VCaP (cell line): ENCODE measurements at regions not wholly inside any gene's neighbourhood (a gene's known extent, or its start where the extent isn't known, plus 50 kb on each side); places are given as distances from the start of the nearest gene placed in this dataset.

Experiments used
- H3K27ac ChIP-seq: fragments of 450-650 bp; 2 replicates; pipeline ENCODE4 v1.5.1; 2017
- TF ChIP-seq, protein P1 (sequence below): fragments of 450-650 bp; conservative IDR thresholded peaks from 2 replicates; pipeline ENCODE4 v1.5.1; 2017; ENCODE audit warnings: mild to moderate bottlenecking, moderate library complexity

GRCh38 chr14:104429291-104429861, 150.2 kb upstream of the C14orf180 start:
- no peak overlapping the region for H3K27ac ChIP-seq
- TF ChIP-seq, protein P1, sequence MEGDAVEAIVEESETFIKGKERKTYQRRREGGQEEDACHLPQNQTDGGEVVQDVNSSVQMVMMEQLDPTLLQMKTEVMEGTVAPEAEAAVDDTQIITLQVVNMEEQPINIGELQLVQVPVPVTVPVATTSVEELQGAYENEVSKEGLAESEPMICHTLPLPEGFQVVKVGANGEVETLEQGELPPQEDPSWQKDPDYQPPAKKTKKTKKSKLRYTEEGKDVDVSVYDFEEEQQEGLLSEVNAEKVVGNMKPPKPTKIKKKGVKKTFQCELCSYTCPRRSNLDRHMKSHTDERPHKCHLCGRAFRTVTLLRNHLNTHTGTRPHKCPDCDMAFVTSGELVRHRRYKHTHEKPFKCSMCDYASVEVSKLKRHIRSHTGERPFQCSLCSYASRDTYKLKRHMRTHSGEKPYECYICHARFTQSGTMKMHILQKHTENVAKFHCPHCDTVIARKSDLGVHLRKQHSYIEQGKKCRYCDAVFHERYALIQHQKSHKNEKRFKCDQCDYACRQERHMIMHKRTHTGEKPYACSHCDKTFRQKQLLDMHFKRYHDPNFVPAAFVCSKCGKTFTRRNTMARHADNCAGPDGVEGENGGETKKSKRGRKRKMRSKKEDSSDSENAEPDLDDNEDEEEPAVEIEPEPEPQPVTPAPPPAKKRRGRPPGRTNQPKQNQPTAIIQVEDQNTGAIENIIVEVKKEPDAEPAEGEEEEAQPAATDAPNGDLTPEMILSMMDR: no peak

GRCh38 chr14:104431351-104431928, 148.1 kb upstream of the C14orf180 start:
- TF ChIP-seq, protein P1: no peak
- no peak overlapping the region for H3K27ac ChIP-seq

DNA sequence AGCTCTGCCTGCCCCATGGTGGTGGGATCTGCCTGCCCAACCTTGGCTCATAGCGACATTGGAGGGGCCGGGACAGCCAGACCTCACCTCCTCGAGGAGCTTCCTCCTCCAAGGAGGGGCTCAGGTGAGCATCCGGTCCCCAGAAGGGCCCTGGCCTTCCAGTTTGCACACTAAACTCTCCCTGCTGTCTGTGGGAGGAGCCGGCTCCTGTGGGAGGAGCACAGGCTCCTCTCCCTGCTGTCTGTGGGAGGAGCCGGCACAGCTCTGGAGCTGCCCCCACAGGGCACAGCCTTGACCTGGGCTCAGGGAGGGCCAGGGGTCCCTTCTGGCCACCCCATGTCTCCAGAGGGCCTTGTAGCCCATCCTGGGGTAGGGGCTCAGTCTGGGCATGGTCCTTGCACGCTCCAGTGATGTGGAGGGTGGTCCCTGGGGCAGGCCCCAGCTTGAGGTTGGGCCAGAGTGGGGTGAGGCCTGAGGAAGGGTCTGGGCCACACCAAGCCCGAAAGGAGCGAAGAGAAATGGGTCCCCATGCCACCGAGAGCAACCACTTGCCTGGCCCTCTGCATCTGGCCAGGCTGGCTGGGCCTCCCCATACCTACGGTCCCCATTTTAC, 147.5 kb upstream of the C14orf180 start:
- H3K27ac ChIP-seq: no peak overlapping the region
- TF ChIP-seq, protein P1: no peak

- H3K27ac ChIP-seq: no peak overlapping the region
- TF ChIP-seq, protein P1: no peak
These were observed 146.8 kb upstream of the C14orf180 start for GRCh38 chr14:104432611-104433231.

GRCh38 chr14:104433401-104434213, 146.0 kb upstream of the C14orf180 start:
- TF ChIP-seq, protein P1: no peak
- H3K27ac ChIP-seq: no peak overlapping the region

DNA sequence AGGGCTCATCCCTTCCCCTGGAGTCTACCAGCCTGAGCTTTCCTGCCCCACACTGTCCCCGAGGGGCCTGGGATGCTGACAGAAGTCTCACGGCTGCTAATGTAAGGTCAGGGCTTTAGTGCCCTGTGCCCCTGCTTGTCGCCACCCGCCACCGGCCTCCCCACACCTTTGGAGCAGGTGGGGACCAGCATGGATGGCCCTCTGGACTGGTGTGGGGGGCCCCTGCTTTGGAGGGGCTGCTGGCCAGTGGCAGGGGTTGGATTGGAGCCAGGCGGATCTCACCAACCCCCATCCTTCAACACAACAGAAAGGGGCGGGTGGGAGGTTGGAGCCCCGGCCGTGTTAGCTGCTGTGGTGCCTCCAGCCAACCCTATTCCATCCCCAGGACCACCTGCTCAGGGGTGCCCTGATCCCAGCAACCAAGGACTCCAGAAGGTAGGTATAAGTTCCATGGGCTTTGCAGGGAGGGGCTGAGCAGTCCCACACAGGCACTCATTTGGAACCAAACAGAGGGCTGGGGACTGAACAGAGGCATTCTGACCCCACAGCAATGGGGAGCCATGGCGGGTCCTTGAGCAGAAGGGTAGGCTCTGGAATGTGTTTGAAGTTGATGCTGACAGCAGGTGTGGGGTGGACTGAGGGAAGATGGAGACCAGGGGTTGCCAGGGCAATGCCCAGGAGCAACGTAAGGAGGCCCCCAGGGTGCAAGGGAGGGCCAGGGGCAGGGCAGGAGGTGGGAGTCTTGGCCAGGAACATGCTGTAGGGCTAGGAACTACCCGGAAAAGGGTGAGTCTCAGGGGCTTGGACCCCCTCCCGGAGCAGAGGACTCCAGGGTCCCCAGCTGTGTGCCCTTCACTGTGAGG, 145.1 kb upstream of the C14orf180 start:
- H3K27ac ChIP-seq: no peak overlapping the region
- TF ChIP-seq, protein P1: no peak
